ENCODE measurements at regions not wholly inside any gene's neighbourhood (a gene's known extent, or its start where the extent isn't known, plus 50 kb on each side); places are given as distances from the start of the nearest gene placed in this dataset.

GRCh38 chr3:177553579-177553978, 356.3 kb upstream of the TBL1XR1 start:
- H3F3A ChIP-seq (ENCODE audit: insufficient read depth, low read length) = peaks cover 33% of the 10 kb centered on the region
- peak overlapping the region; percentile 82; the same call in 1 of the 2 replicates for H3K27ac ChIP-seq (ENCODE audit: low read length)
- H3K27me3 ChIP-seq (replicated peaks; ENCODE audit: insufficient read depth, low read length) = no peaks in the 10 kb centered on the region
- peaks cover 46% of the 10 kb centered on the region for H3K4me1 ChIP-seq (ENCODE audit: low read length)
- H3K9me2 ChIP-seq (replicated peaks; ENCODE audit: insufficient read depth, low read length) = no peaks in the 10 kb centered on the region
- H3K79me2 ChIP-seq (ENCODE audit: low read length) = no peaks in the 10 kb centered on the region
- peak overlapping the region; percentile 3; the same call in 1 of the 2 replicates for H3K4me2 ChIP-seq (ENCODE audit: low read depth, low read length)
- no peaks in the 10 kb centered on the region for H3K9me3 ChIP-seq (replicated peaks; ENCODE audit: insufficient read depth, low read length)
- no peak overlapping the region for H3K9ac ChIP-seq (ENCODE audit: low read length)
- no peak overlapping the region for H3K4me3 ChIP-seq (ENCODE audit: low read length)
- H2AFZ ChIP-seq (ENCODE audit: low read length) = peak overlapping the region; percentile 11; the same call in 1 of the 2 replicates
- no peaks in the 10 kb centered on the region for H4K20me1 ChIP-seq (ENCODE audit: insufficient read depth, low read length)
- TF ChIP-seq EZH2 (optimal IDR thresholded peaks at IDR 0.05; ENCODE audit: low read depth, low read length) (no peak), EZH2phosphoT487 (IDR thresholded peaks at IDR 0.05; ENCODE audit: low read length) (no peak), CTCF (IDR thresholded peaks at IDR 0.05; ENCODE audit: low read length) (no peak)
- no peaks in the 10 kb centered on the region for H3K36me3 ChIP-seq (replicated peaks; ENCODE audit: insufficient read depth, low read length)
- DNase-seq = no peak

- H3K27ac ChIP-seq (ENCODE audit: low read length) = peak overlapping the region; percentile 82
- H3K36me3 ChIP-seq (replicated peaks; ENCODE audit: insufficient read depth, low read length) = no peaks in the 10 kb centered on the region
- peak overlapping the region; percentile 14 for H3K4me3 ChIP-seq (ENCODE audit: low read length)
- peak overlapping the region; percentile 26 for H2AFZ ChIP-seq (ENCODE audit: low read length)
- H3F3A ChIP-seq (ENCODE audit: insufficient read depth, low read length) = peaks cover 33% of the 10 kb centered on the region
- H4K20me1 ChIP-seq (ENCODE audit: insufficient read depth, low read length) = no peaks in the 10 kb centered on the region
- peak; percentile 96 for DNase-seq
- H3K4me1 ChIP-seq (ENCODE audit: low read length) = peaks cover 46% of the 10 kb centered on the region
- H3K9me2 ChIP-seq (replicated peaks; ENCODE audit: insufficient read depth, low read length) = no peaks in the 10 kb centered on the region
- TF ChIP-seq EZH2 (optimal IDR thresholded peaks at IDR 0.05; ENCODE audit: low read depth, low read length) (no peak), EZH2phosphoT487 (IDR thresholded peaks at IDR 0.05; ENCODE audit: low read length) (no peak), CTCF (IDR thresholded peaks at IDR 0.05; ENCODE audit: low read length) (no peak)
- no peaks in the 10 kb centered on the region for H3K79me2 ChIP-seq (ENCODE audit: low read length)
- no peaks in the 10 kb centered on the region for H3K9me3 ChIP-seq (replicated peaks; ENCODE audit: insufficient read depth, low read length)
- peak overlapping the region; percentile 57 for H3K4me2 ChIP-seq (ENCODE audit: low read depth, low read length)
- H3K27me3 ChIP-seq (replicated peaks; ENCODE audit: insufficient read depth, low read length) = no peaks in the 10 kb centered on the region
- H3K9ac ChIP-seq (ENCODE audit: low read length) = peak overlapping the region; percentile 40
Observed at GRCh38 chr3:177554895-177555759, 357.8 kb upstream of the TBL1XR1 start.

- TF ChIP-seq CTCF (IDR thresholded peaks at IDR 0.05; ENCODE audit: low read length) (no peak), EZH2 (optimal IDR thresholded peaks at IDR 0.05; ENCODE audit: low read depth, low read length) (no peak), EZH2phosphoT487 (IDR thresholded peaks at IDR 0.05; ENCODE audit: low read length) (no peak)
- no peak for DNase-seq
- H3K9me3 ChIP-seq (replicated peaks; ENCODE audit: insufficient read depth, low read length) = no peaks in the 10 kb centered on the region
- no peaks in the 10 kb centered on the region for H3K27me3 ChIP-seq (replicated peaks; ENCODE audit: insufficient read depth, low read length)
- no peak overlapping the region for H3K4me2 ChIP-seq (ENCODE audit: low read depth, low read length)
- H2AFZ ChIP-seq (ENCODE audit: low read length) = no peak overlapping the region
- H3K36me3 ChIP-seq (replicated peaks; ENCODE audit: insufficient read depth, low read length) = no peaks in the 10 kb centered on the region
- H3K9me2 ChIP-seq (replicated peaks; ENCODE audit: insufficient read depth, low read length) = no peaks in the 10 kb centered on the region
- no peaks in the 10 kb centered on the region for H4K20me1 ChIP-seq (ENCODE audit: insufficient read depth, low read length)
- no peak overlapping the region for H3K4me3 ChIP-seq (ENCODE audit: low read length)
- no peaks in the 10 kb centered on the region for H3K79me2 ChIP-seq (ENCODE audit: low read length)
- H3K27ac ChIP-seq (ENCODE audit: low read length) = no peak overlapping the region
- H3F3A ChIP-seq (ENCODE audit: insufficient read depth, low read length) = peaks cover 33% of the 10 kb centered on the region
- peaks cover 46% of the 10 kb centered on the region for H3K4me1 ChIP-seq (ENCODE audit: low read length)
- H3K9ac ChIP-seq (ENCODE audit: low read length) = no peak overlapping the region
Observed at GRCh38 chr3:177557548-177557947, 360.3 kb upstream of the TBL1XR1 start.

Data from MM.1S (cell line).